ENCODE measurements at regions not wholly inside any gene's neighbourhood (a gene's known extent, or its start where the extent isn't known, plus 50 kb on each side); places are given as distances from the start of the nearest gene placed in this dataset.

DNA sequence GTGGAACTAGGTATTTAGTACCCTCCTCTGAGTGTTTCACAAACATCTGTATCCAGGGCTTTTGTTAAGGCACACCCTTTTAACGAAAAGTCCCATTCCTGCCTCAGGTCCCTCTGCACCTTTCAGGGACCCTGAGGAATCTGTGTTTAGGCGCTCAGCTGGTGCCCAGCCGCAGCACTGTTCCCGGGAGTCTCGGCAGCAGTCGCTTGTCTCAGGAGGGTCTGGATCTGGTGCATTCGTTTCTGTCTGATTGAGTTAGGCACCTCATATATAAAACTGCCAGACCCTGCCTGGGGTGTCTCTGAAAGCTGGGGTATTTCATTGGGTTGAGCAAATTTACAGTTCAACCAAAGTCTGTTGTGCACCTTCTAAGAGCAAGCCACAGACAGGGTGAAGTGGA is 162.8 kb upstream of the TOPAZ1 start:
- H2AFZ ChIP-seq = no peak overlapping the region
- Mint-ChIP-seq H3K36me3 (ENCODE audit: low read depth) (no peaks in the 10 kb centered on the region), H3K27me3 (ENCODE audit: insufficient read depth, low read depth, poor library complexity) (peaks cover 15% of the 10 kb centered on the region), H3K4me3 (no peak overlapping the region), H3K27ac (no peak overlapping the region; the same call in 1 of the 2 replicates), H3K4me1 (peaks cover 45% of the 10 kb centered on the region), H3K9me3 (no peaks in the 10 kb centered on the region)
- no peak overlapping the region for H3K27ac ChIP-seq (ENCODE audit: low read depth)
- H4K20me1 ChIP-seq (replicated peaks; ENCODE audit: insufficient read depth) = no peaks in the 10 kb centered on the region; the same call in 1 of the 2 replicates
- no peaks in the 10 kb centered on the region for H3K27me3 ChIP-seq (ENCODE audit: insufficient read depth)
- H3K9me2 ChIP-seq (ENCODE audit: insufficient read depth) = peaks cover 4% of the 10 kb centered on the region; the same call in 1 of the 2 replicates
- no peaks in the 10 kb centered on the region for H3F3A ChIP-seq (replicated peaks; ENCODE audit: low read depth)
- no peak overlapping the region for H3K4me3 ChIP-seq
- no peak for DNase-seq (ENCODE audit: low spot score)
- H3K4me1 ChIP-seq (ENCODE audit: insufficient read depth) = peaks cover 12% of the 10 kb centered on the region
- H3K79me2 ChIP-seq (replicated peaks; ENCODE audit: insufficient read depth) = no peaks in the 10 kb centered on the region; the same call in 1 of the 2 replicates
- H3K36me3 ChIP-seq (ENCODE audit: insufficient read depth) = no peaks in the 10 kb centered on the region
- ATAC-seq = no peak
- no peak overlapping the region for H3K4me2 ChIP-seq
- TF ChIP-seq EZH2phosphoT487 (IDR thresholded peaks at IDR 0.05; ENCODE audit: unreplicated experiment) = no peak
- TF ChIP-seq ZNF114 (CRISPR knock-in tag; IDR thresholded peaks at IDR 0.05) = no peak
- TF ChIP-seq, protein P1, sequence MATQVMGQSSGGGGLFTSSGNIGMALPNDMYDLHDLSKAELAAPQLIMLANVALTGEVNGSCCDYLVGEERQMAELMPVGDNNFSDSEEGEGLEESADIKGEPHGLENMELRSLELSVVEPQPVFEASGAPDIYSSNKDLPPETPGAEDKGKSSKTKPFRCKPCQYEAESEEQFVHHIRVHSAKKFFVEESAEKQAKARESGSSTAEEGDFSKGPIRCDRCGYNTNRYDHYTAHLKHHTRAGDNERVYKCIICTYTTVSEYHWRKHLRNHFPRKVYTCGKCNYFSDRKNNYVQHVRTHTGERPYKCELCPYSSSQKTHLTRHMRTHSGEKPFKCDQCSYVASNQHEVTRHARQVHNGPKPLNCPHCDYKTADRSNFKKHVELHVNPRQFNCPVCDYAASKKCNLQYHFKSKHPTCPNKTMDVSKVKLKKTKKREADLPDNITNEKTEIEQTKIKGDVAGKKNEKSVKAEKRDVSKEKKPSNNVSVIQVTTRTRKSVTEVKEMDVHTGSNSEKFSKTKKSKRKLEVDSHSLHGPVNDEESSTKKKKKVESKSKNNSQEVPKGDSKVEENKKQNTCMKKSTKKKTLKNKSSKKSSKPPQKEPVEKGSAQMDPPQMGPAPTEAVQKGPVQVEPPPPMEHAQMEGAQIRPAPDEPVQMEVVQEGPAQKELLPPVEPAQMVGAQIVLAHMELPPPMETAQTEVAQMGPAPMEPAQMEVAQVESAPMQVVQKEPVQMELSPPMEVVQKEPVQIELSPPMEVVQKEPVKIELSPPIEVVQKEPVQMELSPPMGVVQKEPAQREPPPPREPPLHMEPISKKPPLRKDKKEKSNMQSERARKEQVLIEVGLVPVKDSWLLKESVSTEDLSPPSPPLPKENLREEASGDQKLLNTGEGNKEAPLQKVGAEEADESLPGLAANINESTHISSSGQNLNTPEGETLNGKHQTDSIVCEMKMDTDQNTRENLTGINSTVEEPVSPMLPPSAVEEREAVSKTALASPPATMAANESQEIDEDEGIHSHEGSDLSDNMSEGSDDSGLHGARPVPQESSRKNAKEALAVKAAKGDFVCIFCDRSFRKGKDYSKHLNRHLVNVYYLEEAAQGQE (IDR thresholded peaks at IDR 0.05; ENCODE audit: unreplicated experiment) = no peak
- TF ChIP-seq CREB1 (CRISPR knock-in tag; IDR thresholded peaks at IDR 0.05; ENCODE audit: low read depth) = no peak
- no peak for TF ChIP-seq POLR2AphosphoS5 (IDR thresholded peaks at IDR 0.05; ENCODE audit: low read depth)
- no peak for TF ChIP-seq CTCF (conservative IDR thresholded peaks at IDR 0.05; ENCODE audit: low read depth in 2 of 2)

- Mint-ChIP-seq H3K9me3 (no peaks in the 10 kb centered on the region), H3K36me3 (ENCODE audit: low read depth) (no peaks in the 10 kb centered on the region), H3K27me3 (ENCODE audit: insufficient read depth, low read depth, poor library complexity) (peaks cover 13% of the 10 kb centered on the region), H3K4me1 (peaks cover 37% of the 10 kb centered on the region), H3K27ac (no peak overlapping the region), H3K4me3 (no peak overlapping the region)
- Histone ChIP-seq H2AFZ (no peak overlapping the region), H3K27me3 (ENCODE audit: insufficient read depth) (no peaks in the 10 kb centered on the region), H3K4me3 (no peak overlapping the region), H3K79me2 (replicated peaks; ENCODE audit: insufficient read depth) (no peaks in the 10 kb centered on the region; the same call in 1 of the 2 replicates), H3K27ac (ENCODE audit: low read depth) (no peak overlapping the region), H3K4me2 (no peak overlapping the region), H3K4me1 (ENCODE audit: insufficient read depth) (peaks cover 12% of the 10 kb centered on the region), H4K20me1 (replicated peaks; ENCODE audit: insufficient read depth) (no peaks in the 10 kb centered on the region; the same call in 1 of the 2 replicates), H3K9me2 (ENCODE audit: insufficient read depth) (peaks cover 3% of the 10 kb centered on the region; the same call in 1 of the 2 replicates), H3F3A (replicated peaks; ENCODE audit: low read depth) (no peaks in the 10 kb centered on the region), H3K36me3 (ENCODE audit: insufficient read depth) (no peaks in the 10 kb centered on the region)
- DNase-seq (ENCODE audit: low spot score) (no peak), ATAC-seq (no peak)
- TF ChIP-seq, protein P2, sequence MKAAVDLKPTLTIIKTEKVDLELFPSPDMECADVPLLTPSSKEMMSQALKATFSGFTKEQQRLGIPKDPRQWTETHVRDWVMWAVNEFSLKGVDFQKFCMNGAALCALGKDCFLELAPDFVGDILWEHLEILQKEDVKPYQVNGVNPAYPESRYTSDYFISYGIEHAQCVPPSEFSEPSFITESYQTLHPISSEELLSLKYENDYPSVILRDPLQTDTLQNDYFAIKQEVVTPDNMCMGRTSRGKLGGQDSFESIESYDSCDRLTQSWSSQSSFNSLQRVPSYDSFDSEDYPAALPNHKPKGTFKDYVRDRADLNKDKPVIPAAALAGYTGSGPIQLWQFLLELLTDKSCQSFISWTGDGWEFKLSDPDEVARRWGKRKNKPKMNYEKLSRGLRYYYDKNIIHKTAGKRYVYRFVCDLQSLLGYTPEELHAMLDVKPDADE (IDR thresholded peaks at IDR 0.05) = no peak
- TF ChIP-seq ZNF114 (CRISPR knock-in tag; IDR thresholded peaks at IDR 0.05) (no peak), CREB1 (CRISPR knock-in tag; IDR thresholded peaks at IDR 0.05; ENCODE audit: low read depth) (no peak), ZNF331 (CRISPR knock-in tag; IDR thresholded peaks at IDR 0.05; ENCODE audit: low read depth) (no peak), ZNF462 (CRISPR knock-in tag; IDR thresholded peaks at IDR 0.05) (no peak)
Measured at GRCh38 chr3:44079916-44080315, 161.8 kb upstream of the TOPAZ1 start.
